ENCODE measurements at regions not wholly inside any gene's neighbourhood (a gene's known extent, or its start where the extent isn't known, plus 50 kb on each side); places are given as distances from the start of the nearest gene placed in this dataset.

DNA sequence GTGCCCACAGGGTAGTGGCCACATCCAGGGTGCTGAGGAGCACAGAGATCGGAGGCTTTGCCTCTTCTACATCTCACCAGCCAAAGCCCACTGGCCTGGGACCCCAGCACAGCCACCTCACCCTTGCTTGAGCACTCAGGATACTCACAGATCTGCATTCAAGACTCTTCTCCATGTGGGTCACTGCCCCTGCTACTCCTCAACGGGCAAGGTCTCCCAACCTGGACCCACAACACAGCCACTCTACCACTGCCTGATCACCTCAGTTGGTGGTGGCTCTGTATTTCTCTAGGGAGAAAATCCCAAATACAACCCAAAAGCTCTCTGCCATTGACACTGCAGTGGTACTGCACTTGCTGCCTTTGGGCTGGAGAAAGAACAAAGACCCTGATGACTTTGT lies 190.3 kb upstream of the KLHL4 start:
- TF ChIP-seq, protein P1, sequence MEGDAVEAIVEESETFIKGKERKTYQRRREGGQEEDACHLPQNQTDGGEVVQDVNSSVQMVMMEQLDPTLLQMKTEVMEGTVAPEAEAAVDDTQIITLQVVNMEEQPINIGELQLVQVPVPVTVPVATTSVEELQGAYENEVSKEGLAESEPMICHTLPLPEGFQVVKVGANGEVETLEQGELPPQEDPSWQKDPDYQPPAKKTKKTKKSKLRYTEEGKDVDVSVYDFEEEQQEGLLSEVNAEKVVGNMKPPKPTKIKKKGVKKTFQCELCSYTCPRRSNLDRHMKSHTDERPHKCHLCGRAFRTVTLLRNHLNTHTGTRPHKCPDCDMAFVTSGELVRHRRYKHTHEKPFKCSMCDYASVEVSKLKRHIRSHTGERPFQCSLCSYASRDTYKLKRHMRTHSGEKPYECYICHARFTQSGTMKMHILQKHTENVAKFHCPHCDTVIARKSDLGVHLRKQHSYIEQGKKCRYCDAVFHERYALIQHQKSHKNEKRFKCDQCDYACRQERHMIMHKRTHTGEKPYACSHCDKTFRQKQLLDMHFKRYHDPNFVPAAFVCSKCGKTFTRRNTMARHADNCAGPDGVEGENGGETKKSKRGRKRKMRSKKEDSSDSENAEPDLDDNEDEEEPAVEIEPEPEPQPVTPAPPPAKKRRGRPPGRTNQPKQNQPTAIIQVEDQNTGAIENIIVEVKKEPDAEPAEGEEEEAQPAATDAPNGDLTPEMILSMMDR (conservative IDR thresholded peaks at IDR 0.05; ENCODE audit: low read depth, low read length) = no peak
- TF ChIP-seq EZH2 (IDR thresholded peaks at IDR 0.05; ENCODE audit: low read length, unreplicated experiment) = no peak

All from PC-3 (cell line).